SK-N-SH (cell line): ENCODE measurements at regions not wholly inside any gene's neighbourhood (a gene's known extent, or its start where the extent isn't known, plus 50 kb on each side); places are given as distances from the start of the nearest gene placed in this dataset.
A peak's percentile ranks its signal among the peaks of the same experiment; 100 is the strongest.

ENCODE experiments used
- CTCF ChIA-PET: fragments of 300-600, 350-600 bp; formaldehyde crosslinking; extraction: SDS; loops from one replicate; lab custom pipeline; 2021; lab: Yijun Ruan, JAX
- POLR2A ChIA-PET: fragments of 350-600 bp; sonication (Branson Sonifier 250); formaldehyde crosslinking; extraction: SDS; loops from one replicate; lab custom pipeline; 2020; ENCODE audit warnings: antibody characterized with exemption, inconsistent platforms; lab: Yijun Ruan, JAX
- DNase-seq: peaks from one replicate; pipeline ENCODE4 v3.0.0; 2012
- H2AFZ ChIP-seq: fragments of 200-600 bp; sonication (generic); 2 replicates; pipeline ENCODE4 v1.8.1; 2016; ENCODE audit warnings: antibody characterized with exemption, mild to moderate bottlenecking, low read depth
- H3F3A ChIP-seq: fragments of 200-600 bp; sonication (generic); replicated peaks from 2 replicates; pipeline ENCODE3; 2016; ENCODE audit warnings: antibody characterized with exemption, mild to moderate bottlenecking; ENCODE audit not compliant: insufficient read depth
- H3K27ac ChIP-seq, 2 experiments: fragments of 200-500 bp in 1 of 2; fragments of 200-600 bp in 1 of 2; sonication (Bioruptor generic) in 1 of 2; sonication (generic), shearing (Covaris generic) in 1 of 2; 2 replicates each; pipeline versions ENCODE4 v1.5.1 to v1.6.1; 2014 to 2016; ENCODE audit warnings: low read depth in 2 of 2, inconsistent platforms in 1 of 2, low read length in 1 of 2, mild to moderate bottlenecking in 1 of 2, mixed read lengths in 1 of 2
- H3K27me3 ChIP-seq: fragments of 200-600 bp; sonication (generic), shearing (Covaris generic); 2 replicates; pipeline ENCODE4 v1.6.1; 2016; ENCODE audit warnings: mixed run types; ENCODE audit not compliant: insufficient read depth
- H3K36me3 ChIP-seq, 2 experiments: fragments of 200-500 bp in 1 of 2; fragments of 200-600 bp in 1 of 2; sonication (Bioruptor generic) in 1 of 2; sonication (generic) in 1 of 2; replicated peaks in 1 of 2; 2 replicates each; pipeline versions ENCODE3 to v1.5.1; 2014 to 2016; ENCODE audit warnings: low read length in 1 of 2, mild to moderate bottlenecking in 1 of 2; ENCODE audit not compliant: insufficient read depth in 2 of 2, control insufficient read depth in 1 of 2
- H3K4me1 ChIP-seq, 2 experiments: fragments of 200-500 bp in 1 of 2; fragments of 200-600 bp in 1 of 2; sonication (Bioruptor generic) in 1 of 2; sonication (generic), shearing (Covaris generic) in 1 of 2; 2 replicates each; pipeline versions ENCODE4 v1.5.1 to v1.6.1; 2014 to 2016; ENCODE audit warnings: low read depth in 1 of 2, low read length in 1 of 2, mixed run types in 1 of 2; ENCODE audit not compliant: insufficient read depth in 2 of 2, control insufficient read depth in 1 of 2
- H3K4me2 ChIP-seq: fragments of 200-600 bp; sonication (generic), shearing (Covaris generic); 2 replicates; pipeline ENCODE4 v1.6.1; 2017; ENCODE audit warnings: mixed run types
- H3K4me3 ChIP-seq, 2 experiments: fragments of 200-500 bp in 1 of 2; fragments of 200-600 bp in 1 of 2; sonication (Bioruptor generic) in 1 of 2; sonication (generic), shearing (Covaris generic) in 1 of 2; 2 replicates each; pipeline versions ENCODE4 v1.5.1 to v1.8.1; 2014 to 2016; ENCODE audit warnings: low read depth in 2 of 2, inconsistent platforms in 1 of 2, low read length in 1 of 2, mild to moderate bottlenecking in 1 of 2, mixed read lengths in 1 of 2, moderate library complexity in 1 of 2
- H3K79me2 ChIP-seq: fragments of 200-600 bp; sonication (generic); 2 replicates; pipeline ENCODE4 v1.8.1; 2017; ENCODE audit warnings: mild to moderate bottlenecking; ENCODE audit not compliant: insufficient read depth
- H3K9ac ChIP-seq: fragments of 200-600 bp; sonication (generic); 2 replicates; pipeline ENCODE4 v1.6.1; 2017; ENCODE audit warnings: mixed run types
- H3K9me2 ChIP-seq: fragments of 200-600 bp; sonication (generic); 2 replicates; pipeline ENCODE4 v1.6.1; 2017; ENCODE audit warnings: mixed run types
- H3K9me3 ChIP-seq: fragments of 200-600 bp; sonication (generic); 2 replicates; pipeline ENCODE4 v1.6.1; 2017; ENCODE audit warnings: mixed run types, mild to moderate bottlenecking, moderate library complexity
- H4K20me1 ChIP-seq: fragments of 200-600 bp; sonication (generic); 2 replicates; pipeline ENCODE4 v1.6.1; 2017; ENCODE audit warnings: mild to moderate bottlenecking, mixed run types; ENCODE audit not compliant: insufficient read depth
- GATA2 ChIP-seq: sonication (generic); formaldehyde crosslinking; IDR thresholded peaks from 2 replicates; pipeline ENCODE4 v1.5.0; 2020; ENCODE audit warnings: mild to moderate bottlenecking, missing genetic modification reagents
- MXI1 ChIP-seq: IDR thresholded peaks from 2 replicates; pipeline ENCODE4 v1.6.1; 2012; ENCODE audit warnings: mild to moderate bottlenecking, low read depth, low read length, improper control_type of control experiment
- NFIC ChIP-seq: IDR thresholded peaks from 2 replicates; pipeline ENCODE4 v1.4.0; 2012; ENCODE audit warnings: borderline replicate concordance
- RAD21 ChIP-seq: IDR thresholded peaks from 2 replicates; pipeline ENCODE4 v1.6.1; 2012; ENCODE audit warnings: mild to moderate bottlenecking, low read length
- REST ChIP-seq: IDR thresholded peaks from 2 replicates; pipeline ENCODE4 v1.6.1; 2012; ENCODE audit warnings: mild to moderate bottlenecking, low read depth, low read length, moderate library complexity
- RFX5 ChIP-seq: IDR thresholded peaks from 2 replicates; pipeline ENCODE4 v1.6.1; 2012; ENCODE audit warnings: mild to moderate bottlenecking, improper control_type of control experiment, low read length
- SIN3A ChIP-seq: IDR thresholded peaks from 2 replicates; pipeline ENCODE4 v1.6.1; 2012; ENCODE audit warnings: low read depth, mild to moderate bottlenecking, low read length, moderate library complexity, borderline replicate concordance
- SMC3 ChIP-seq: IDR thresholded peaks from 2 replicates; pipeline ENCODE4 v1.6.1; 2012; ENCODE audit warnings: low read depth, low read length, improper control_type of control experiment
- TCF12 ChIP-seq: IDR thresholded peaks from 2 replicates; pipeline ENCODE4 v1.4.0; 2012
- USF2 ChIP-seq: fragments of 150-350 bp; IDR thresholded peaks from 2 replicates; pipeline ENCODE4 v1.6.1; 2017; ENCODE audit warnings: antibody characterized with exemption, low read length, low read depth, borderline replicate concordance
- TF ChIP-seq, protein P1 (sequence below): fragments of 150-350 bp; IDR thresholded peaks from 2 replicates; pipeline ENCODE4 v1.6.1; 2016; ENCODE audit warnings: mild to moderate bottlenecking, low read depth, low read length
- TF ChIP-seq, protein P2 (sequence below): IDR thresholded peaks from 2 replicates; pipeline ENCODE4 v1.4.0; 2012; ENCODE audit warnings: low read depth, borderline replicate concordance
- TF ChIP-seq, protein P3 (sequence below): fragments of 200-600 bp; sonication (generic); IDR thresholded peaks from 2 replicates; pipeline ENCODE4 v1.6.1; 2017; ENCODE audit warnings: antibody characterized with exemption, mild to moderate bottlenecking, moderate library complexity

DNA sequence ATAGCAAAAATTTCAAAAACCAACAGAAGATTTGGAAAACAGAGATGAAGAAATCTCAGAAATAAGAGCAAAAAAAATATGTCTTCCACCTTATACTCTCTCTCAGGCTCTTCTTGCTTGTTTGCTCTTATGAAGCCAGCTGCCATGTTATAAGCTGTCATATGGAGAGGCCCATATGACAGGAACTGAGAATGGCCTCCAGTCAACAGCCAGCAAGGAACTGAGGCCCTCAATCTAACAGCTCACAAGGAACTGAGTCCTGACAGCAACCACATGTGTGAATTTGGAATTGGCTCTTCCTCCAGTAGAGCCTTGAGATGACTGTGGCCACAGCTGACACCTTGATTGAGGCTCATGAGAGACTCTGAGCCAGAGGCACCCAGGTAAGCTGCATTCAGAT lies 51.3 kb upstream of the MAOA start:
- no peaks in the 10 kb centered on the region for H3K27me3 ChIP-seq
- POLR2A ChIA-PET: no interaction called here
- no peak for TF ChIP-seq REST
- TF ChIP-seq RFX5: no peak
- no peak for TF ChIP-seq MXI1
- TF ChIP-seq USF2: no peak
- TF ChIP-seq, protein P1, sequence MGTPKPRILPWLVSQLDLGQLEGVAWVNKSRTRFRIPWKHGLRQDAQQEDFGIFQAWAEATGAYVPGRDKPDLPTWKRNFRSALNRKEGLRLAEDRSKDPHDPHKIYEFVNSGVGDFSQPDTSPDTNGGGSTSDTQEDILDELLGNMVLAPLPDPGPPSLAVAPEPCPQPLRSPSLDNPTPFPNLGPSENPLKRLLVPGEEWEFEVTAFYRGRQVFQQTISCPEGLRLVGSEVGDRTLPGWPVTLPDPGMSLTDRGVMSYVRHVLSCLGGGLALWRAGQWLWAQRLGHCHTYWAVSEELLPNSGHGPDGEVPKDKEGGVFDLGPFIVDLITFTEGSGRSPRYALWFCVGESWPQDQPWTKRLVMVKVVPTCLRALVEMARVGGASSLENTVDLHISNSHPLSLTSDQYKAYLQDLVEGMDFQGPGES: no peak
- no peak for TF ChIP-seq SIN3A
- TF ChIP-seq TCF12: no peak
- TF ChIP-seq GATA2 (CRISPR knock-in tag): no peak
- TF ChIP-seq NFIC: no peak
- no peak for TF ChIP-seq SMC3
- TF ChIP-seq, protein P2, sequence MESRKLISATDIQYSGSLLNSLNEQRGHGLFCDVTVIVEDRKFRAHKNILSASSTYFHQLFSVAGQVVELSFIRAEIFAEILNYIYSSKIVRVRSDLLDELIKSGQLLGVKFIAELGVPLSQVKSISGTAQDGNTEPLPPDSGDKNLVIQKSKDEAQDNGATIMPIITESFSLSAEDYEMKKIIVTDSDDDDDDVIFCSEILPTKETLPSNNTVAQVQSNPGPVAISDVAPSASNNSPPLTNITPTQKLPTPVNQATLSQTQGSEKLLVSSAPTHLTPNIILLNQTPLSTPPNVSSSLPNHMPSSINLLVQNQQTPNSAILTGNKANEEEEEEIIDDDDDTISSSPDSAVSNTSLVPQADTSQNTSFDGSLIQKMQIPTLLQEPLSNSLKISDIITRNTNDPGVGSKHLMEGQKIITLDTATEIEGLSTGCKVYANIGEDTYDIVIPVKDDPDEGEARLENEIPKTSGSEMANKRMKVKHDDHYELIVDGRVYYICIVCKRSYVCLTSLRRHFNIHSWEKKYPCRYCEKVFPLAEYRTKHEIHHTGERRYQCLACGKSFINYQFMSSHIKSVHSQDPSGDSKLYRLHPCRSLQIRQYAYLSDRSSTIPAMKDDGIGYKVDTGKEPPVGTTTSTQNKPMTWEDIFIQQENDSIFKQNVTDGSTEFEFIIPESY: no peak
- no peak for TF ChIP-seq RAD21
- TF ChIP-seq, protein P3, sequence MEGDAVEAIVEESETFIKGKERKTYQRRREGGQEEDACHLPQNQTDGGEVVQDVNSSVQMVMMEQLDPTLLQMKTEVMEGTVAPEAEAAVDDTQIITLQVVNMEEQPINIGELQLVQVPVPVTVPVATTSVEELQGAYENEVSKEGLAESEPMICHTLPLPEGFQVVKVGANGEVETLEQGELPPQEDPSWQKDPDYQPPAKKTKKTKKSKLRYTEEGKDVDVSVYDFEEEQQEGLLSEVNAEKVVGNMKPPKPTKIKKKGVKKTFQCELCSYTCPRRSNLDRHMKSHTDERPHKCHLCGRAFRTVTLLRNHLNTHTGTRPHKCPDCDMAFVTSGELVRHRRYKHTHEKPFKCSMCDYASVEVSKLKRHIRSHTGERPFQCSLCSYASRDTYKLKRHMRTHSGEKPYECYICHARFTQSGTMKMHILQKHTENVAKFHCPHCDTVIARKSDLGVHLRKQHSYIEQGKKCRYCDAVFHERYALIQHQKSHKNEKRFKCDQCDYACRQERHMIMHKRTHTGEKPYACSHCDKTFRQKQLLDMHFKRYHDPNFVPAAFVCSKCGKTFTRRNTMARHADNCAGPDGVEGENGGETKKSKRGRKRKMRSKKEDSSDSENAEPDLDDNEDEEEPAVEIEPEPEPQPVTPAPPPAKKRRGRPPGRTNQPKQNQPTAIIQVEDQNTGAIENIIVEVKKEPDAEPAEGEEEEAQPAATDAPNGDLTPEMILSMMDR: no peak
- no peaks in the 10 kb centered on the region for H3K79me2 ChIP-seq
- H3K9ac ChIP-seq: no peak overlapping the region
- H3F3A ChIP-seq: no peaks in the 10 kb centered on the region
- no peaks in the 10 kb centered on the region for H4K20me1 ChIP-seq
- H3K4me1 ChIP-seq: no peaks in the 10 kb centered on the region
- H3K4me2 ChIP-seq: no peak overlapping the region
- no peaks in the 10 kb centered on the region for H3K9me3 ChIP-seq
- DNase-seq: no peak
- no peaks in the 10 kb centered on the region for H3K36me3 ChIP-seq
- H3K27ac ChIP-seq: no peak overlapping the region
- H3K4me3 ChIP-seq: no peak overlapping the region
- peak overlapping the region; percentile 65; the same call in 1 of the 2 replicates for H2AFZ ChIP-seq
- CTCF ChIA-PET: no interaction called here
- no peaks in the 10 kb centered on the region for H3K9me2 ChIP-seq
